ENCODE measurements at regions not wholly inside any gene's neighbourhood (a gene's known extent, or its start where the extent isn't known, plus 50 kb on each side); places are given as distances from the start of the nearest gene placed in this dataset.

DNA sequence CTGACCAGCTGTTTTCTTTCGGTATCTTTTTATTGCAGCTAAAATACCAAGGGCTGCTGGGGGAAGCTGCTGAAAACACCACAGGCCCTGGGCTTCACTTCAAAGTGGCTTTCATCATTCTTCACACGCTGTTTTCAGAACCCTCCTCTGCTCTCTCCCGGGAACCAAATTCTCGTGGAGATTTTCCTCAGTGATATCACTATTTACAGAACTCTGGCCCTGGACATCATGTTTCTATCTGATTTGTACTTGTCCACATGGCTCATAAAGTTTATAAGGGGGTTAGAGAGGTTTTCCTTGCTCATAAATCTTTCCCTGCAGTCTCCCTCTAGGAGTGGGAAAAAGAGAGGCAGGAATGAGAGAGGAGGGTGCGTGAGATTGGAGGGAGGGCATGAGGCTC lies 177.4 kb upstream of the NPVF start:
- H3K27ac ChIP-seq (ENCODE audit: low read depth in 2 of 2, low read length in 2 of 2) = no peak overlapping the region
- no peaks in the 10 kb centered on the region for H3K9me3 ChIP-seq (ENCODE audit: control insufficient read depth in 2 of 3, insufficient read depth in 1 of 3, low read length in 3 of 3)
- TF ChIP-seq, protein P1, sequence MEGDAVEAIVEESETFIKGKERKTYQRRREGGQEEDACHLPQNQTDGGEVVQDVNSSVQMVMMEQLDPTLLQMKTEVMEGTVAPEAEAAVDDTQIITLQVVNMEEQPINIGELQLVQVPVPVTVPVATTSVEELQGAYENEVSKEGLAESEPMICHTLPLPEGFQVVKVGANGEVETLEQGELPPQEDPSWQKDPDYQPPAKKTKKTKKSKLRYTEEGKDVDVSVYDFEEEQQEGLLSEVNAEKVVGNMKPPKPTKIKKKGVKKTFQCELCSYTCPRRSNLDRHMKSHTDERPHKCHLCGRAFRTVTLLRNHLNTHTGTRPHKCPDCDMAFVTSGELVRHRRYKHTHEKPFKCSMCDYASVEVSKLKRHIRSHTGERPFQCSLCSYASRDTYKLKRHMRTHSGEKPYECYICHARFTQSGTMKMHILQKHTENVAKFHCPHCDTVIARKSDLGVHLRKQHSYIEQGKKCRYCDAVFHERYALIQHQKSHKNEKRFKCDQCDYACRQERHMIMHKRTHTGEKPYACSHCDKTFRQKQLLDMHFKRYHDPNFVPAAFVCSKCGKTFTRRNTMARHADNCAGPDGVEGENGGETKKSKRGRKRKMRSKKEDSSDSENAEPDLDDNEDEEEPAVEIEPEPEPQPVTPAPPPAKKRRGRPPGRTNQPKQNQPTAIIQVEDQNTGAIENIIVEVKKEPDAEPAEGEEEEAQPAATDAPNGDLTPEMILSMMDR (IDR thresholded peaks at IDR 0.05; ENCODE audit: borderline replicate concordance, extremely low read depth, insufficient read depth) = no peak
- intact Hi-C loops (cut with DNase I) = no loop called here
- H3K4me1 ChIP-seq (ENCODE audit: control insufficient read depth in 2 of 3, insufficient read depth in 2 of 3, low read depth in 1 of 3, low read length in 3 of 3) = no peaks in the 10 kb centered on the region
- no peaks in the 10 kb centered on the region for H3K27me3 ChIP-seq (ENCODE audit: control insufficient read depth, insufficient read depth, low read length)
- DNase-seq (peak in 4 of 5 donors; percentile 81 to 97 (median 90)), FAIRE-seq (no peak)
- no peaks in the 10 kb centered on the region for H3K36me3 ChIP-seq (ENCODE audit: control insufficient read depth in 2 of 3, insufficient read depth in 3 of 3, low read length in 3 of 3)
- H3K4me3 ChIP-seq (ENCODE audit: low read length in 3 of 3) = no peak overlapping the region
- H3K9ac ChIP-seq (ENCODE audit: low read length in 3 of 3) = no peak overlapping the region

DNA sequence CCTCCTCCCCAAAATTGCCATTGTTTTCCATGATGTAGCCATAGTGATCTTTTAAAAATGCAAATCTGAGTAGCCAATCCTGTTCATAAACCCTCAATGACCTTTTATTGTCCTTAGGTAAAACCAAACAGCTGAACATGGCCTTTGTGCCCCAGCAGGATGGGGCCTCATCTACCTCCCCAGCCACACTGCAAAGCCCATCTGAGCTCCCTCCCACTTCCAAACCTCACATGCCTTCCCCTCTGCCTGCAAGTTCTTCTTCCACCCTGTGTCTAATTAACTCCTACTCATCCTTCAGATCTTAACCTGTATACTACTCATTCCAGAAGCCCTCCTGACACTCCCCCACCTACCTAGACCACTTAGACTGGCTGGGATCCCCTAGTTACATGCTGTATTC lies 178.8 kb upstream of the NPVF start:
- FAIRE-seq (no peak), DNase-seq (no peak)

GRCh38 chr7:25408012-25408687 lies 179.9 kb upstream of the NPVF start:
- H3K9me3 ChIP-seq (ENCODE audit: control insufficient read depth in 2 of 3, insufficient read depth in 1 of 3, low read length in 3 of 3) = no peaks in the 10 kb centered on the region
- no peak overlapping the region for H3K9ac ChIP-seq (ENCODE audit: low read length in 3 of 3)
- no peak overlapping the region for H3K27ac ChIP-seq (ENCODE audit: low read depth in 2 of 2, low read length in 2 of 2)
- peak in 3 of 5 donors; percentile 67 to 92 (median 90) for DNase-seq
- H3K4me3 ChIP-seq (ENCODE audit: low read length in 3 of 3) = no peak overlapping the region
- TF ChIP-seq, protein P1 (IDR thresholded peaks at IDR 0.05; ENCODE audit: borderline replicate concordance, extremely low read depth, insufficient read depth) = no peak
- no peaks in the 10 kb centered on the region for H3K4me1 ChIP-seq (ENCODE audit: control insufficient read depth in 2 of 3, insufficient read depth in 2 of 3, low read depth in 1 of 3, low read length in 3 of 3)
- no peak for FAIRE-seq
- H3K36me3 ChIP-seq (ENCODE audit: control insufficient read depth in 2 of 3, insufficient read depth in 3 of 3, low read length in 3 of 3) = no peaks in the 10 kb centered on the region
- no peaks in the 10 kb centered on the region for H3K27me3 ChIP-seq (ENCODE audit: control insufficient read depth, insufficient read depth, low read length)
- intact Hi-C loops (cut with DNase I) = no loop called here

More for the DNA sequence above, 178.8 kb upstream of the NPVF start:
- TF ChIP-seq, protein P1 (IDR thresholded peaks at IDR 0.05; ENCODE audit: borderline replicate concordance, extremely low read depth, insufficient read depth) = no peak
- Histone ChIP-seq H3K27me3 (ENCODE audit: control insufficient read depth, insufficient read depth, low read length) (no peaks in the 10 kb centered on the region), H3K27ac (ENCODE audit: low read depth in 2 of 2, low read length in 2 of 2) (no peak overlapping the region), H3K9me3 (ENCODE audit: control insufficient read depth in 2 of 3, insufficient read depth in 1 of 3, low read length in 3 of 3) (no peaks in the 10 kb centered on the region), H3K4me3 (ENCODE audit: low read length in 3 of 3) (no peak overlapping the region), H3K9ac (ENCODE audit: low read length in 3 of 3) (no peak overlapping the region), H3K4me1 (ENCODE audit: control insufficient read depth in 2 of 3, insufficient read depth in 2 of 3, low read depth in 1 of 3, low read length in 3 of 3) (no peaks in the 10 kb centered on the region), H3K36me3 (ENCODE audit: control insufficient read depth in 2 of 3, insufficient read depth in 3 of 3, low read length in 3 of 3) (no peaks in the 10 kb centered on the region)
- intact Hi-C loops (cut with DNase I) = no loop called here

DNA sequence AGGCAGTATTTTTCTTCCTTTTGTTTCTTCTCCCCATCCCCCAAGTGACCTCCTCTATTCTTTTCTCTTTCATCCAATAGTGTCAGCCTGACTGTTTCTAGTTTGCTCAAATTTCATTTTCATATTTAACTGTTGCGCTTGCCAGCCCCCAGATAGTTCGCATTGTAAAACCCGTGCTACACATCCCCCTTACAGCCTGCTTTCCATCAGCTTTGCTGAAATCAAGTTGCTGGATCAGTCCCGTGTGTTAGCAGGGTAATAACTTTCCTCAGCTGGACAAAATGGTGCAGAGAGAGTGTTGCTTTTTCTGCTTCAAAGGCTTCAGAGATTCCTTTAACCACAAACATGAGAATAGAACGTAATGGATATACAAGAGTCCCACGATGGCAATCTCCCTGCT lies 180.6 kb upstream of the NPVF start:
- intact Hi-C loops (cut with DNase I) = no loop called here
- DNase-seq = peak in 3 of 5 donors; percentile 54 to 93 (median 77)

More for the DNA sequence above, 180.6 kb upstream of the NPVF start:
- Histone ChIP-seq H3K27me3 (ENCODE audit: control insufficient read depth, insufficient read depth, low read length) (no peaks in the 10 kb centered on the region), H3K27ac (ENCODE audit: low read depth in 2 of 2, low read length in 2 of 2) (no peak overlapping the region), H3K36me3 (ENCODE audit: control insufficient read depth in 2 of 3, insufficient read depth in 3 of 3, low read length in 3 of 3) (no peaks in the 10 kb centered on the region), H3K4me1 (ENCODE audit: control insufficient read depth in 2 of 3, insufficient read depth in 2 of 3, low read depth in 1 of 3, low read length in 3 of 3) (no peaks in the 10 kb centered on the region), H3K9me3 (ENCODE audit: control insufficient read depth in 2 of 3, insufficient read depth in 1 of 3, low read length in 3 of 3) (no peaks in the 10 kb centered on the region), H3K9ac (ENCODE audit: low read length in 3 of 3) (no peak overlapping the region), H3K4me3 (ENCODE audit: low read length in 3 of 3) (no peak overlapping the region)
- TF ChIP-seq, protein P1 (IDR thresholded peaks at IDR 0.05; ENCODE audit: borderline replicate concordance, extremely low read depth, insufficient read depth) = no peak
- FAIRE-seq = no peak

Measured in kidney (tissue), 13 donors.